BJ (cell line): ENCODE measurements at regions not wholly inside any gene's neighbourhood (a gene's known extent, or its start where the extent isn't known, plus 50 kb on each side); places are given as distances from the start of the nearest gene placed in this dataset.
"Not testable (repeated sequence)": the region's sequence is repeated elsewhere in the genome, so short reads cannot be mapped to it uniquely, and the experiment has no call there.

Source experiments
- CTCF ChIA-PET: fragments of 350-600 bp; formaldehyde crosslinking; extraction: SDS; loops from one replicate; lab custom pipeline; 2021; ENCODE audit warnings: antibody characterized with exemption, inconsistent platforms; lab: Yijun Ruan, JAX
- POLR2A ChIA-PET: fragments of 300-600 bp; sonication (Branson Sonifier 250); formaldehyde crosslinking; extraction: SDS; loops from one replicate; lab custom pipeline; 2021; ENCODE audit warnings: antibody characterized with exemption; lab: Charles Lee
- DNase-seq: peaks from one replicate; pipeline ENCODE4 v3.0.0-alpha.2; 2011; ENCODE audit warnings: low read depth
- H3K27me3 ChIP-seq: 2 replicates; pipeline ENCODE4 v1.6.0; 2011; ENCODE audit warnings: low read length; ENCODE audit not compliant: control insufficient read depth, insufficient read depth
- H3K36me3 ChIP-seq: 2 replicates; pipeline ENCODE4 v1.5.1; 2011; ENCODE audit warnings: low read length; ENCODE audit not compliant: control insufficient read depth, insufficient read depth
- H3K4me3 ChIP-seq: 2 replicates; pipeline ENCODE4 v1.5.1; 2011; ENCODE audit warnings: low read depth, mild to moderate bottlenecking, control low read depth, low read length
- TF ChIP-seq, protein P1 (sequence below): IDR thresholded peaks from 2 replicates; pipeline ENCODE4 v1.5.1; 2011; ENCODE audit warnings: low read depth, mild to moderate bottlenecking, control low read depth, inconsistent platforms, low read length, moderate library complexity; ENCODE audit not compliant: insufficient read depth

GRCh38 chrX:109911046-109911445, 91.9 kb upstream of the TMEM164 start:
- Histone ChIP-seq H3K36me3 (no peaks in the 10 kb centered on the region), H3K27me3 (peaks cover 1% of the 10 kb centered on the region; the same call in 1 of the 2 replicates), H3K4me3 (no peak overlapping the region)
- CTCF ChIA-PET: interaction anchor here (0.5 to 5.6 kb wide), 7 partner anchors 9 to 507 kb away, joined by 3 to 73 read pairs (median 4); no protein-coding TSS in a partner anchor
- no peak for DNase-seq
- POLR2A ChIA-PET: no interaction called here
- TF ChIP-seq, protein P1, sequence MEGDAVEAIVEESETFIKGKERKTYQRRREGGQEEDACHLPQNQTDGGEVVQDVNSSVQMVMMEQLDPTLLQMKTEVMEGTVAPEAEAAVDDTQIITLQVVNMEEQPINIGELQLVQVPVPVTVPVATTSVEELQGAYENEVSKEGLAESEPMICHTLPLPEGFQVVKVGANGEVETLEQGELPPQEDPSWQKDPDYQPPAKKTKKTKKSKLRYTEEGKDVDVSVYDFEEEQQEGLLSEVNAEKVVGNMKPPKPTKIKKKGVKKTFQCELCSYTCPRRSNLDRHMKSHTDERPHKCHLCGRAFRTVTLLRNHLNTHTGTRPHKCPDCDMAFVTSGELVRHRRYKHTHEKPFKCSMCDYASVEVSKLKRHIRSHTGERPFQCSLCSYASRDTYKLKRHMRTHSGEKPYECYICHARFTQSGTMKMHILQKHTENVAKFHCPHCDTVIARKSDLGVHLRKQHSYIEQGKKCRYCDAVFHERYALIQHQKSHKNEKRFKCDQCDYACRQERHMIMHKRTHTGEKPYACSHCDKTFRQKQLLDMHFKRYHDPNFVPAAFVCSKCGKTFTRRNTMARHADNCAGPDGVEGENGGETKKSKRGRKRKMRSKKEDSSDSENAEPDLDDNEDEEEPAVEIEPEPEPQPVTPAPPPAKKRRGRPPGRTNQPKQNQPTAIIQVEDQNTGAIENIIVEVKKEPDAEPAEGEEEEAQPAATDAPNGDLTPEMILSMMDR: peak; percentile 45

DNA sequence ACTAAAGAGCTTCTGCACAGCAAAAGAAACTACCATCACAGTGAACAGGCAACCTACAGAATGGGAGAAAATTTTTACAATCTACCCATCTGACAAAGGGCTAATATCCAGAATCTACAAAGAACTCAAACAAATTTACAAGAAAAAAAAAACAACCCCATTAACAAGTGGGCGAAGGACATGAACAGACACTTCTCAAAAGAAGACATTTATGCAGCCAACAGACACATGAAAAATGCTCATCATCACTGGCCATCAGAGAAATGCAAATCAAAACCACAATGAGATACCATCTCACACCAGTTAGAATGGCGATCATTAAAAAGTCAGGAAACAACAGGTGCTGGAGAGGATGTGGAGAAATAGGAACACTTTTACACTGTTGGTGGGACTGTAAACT, 89.9 kb upstream of the TMEM164 start:
- H3K4me3 ChIP-seq, H3K36me3 ChIP-seq, H3K27me3 ChIP-seq, POLR2A ChIA-PET, DNase-seq: not testable (repeated sequence)
- CTCF ChIA-PET: interaction anchor here (5.6 kb wide), 1 partner anchor 234 kb away, joined by 73 read pairs; no protein-coding TSS in a partner anchor

DNA sequence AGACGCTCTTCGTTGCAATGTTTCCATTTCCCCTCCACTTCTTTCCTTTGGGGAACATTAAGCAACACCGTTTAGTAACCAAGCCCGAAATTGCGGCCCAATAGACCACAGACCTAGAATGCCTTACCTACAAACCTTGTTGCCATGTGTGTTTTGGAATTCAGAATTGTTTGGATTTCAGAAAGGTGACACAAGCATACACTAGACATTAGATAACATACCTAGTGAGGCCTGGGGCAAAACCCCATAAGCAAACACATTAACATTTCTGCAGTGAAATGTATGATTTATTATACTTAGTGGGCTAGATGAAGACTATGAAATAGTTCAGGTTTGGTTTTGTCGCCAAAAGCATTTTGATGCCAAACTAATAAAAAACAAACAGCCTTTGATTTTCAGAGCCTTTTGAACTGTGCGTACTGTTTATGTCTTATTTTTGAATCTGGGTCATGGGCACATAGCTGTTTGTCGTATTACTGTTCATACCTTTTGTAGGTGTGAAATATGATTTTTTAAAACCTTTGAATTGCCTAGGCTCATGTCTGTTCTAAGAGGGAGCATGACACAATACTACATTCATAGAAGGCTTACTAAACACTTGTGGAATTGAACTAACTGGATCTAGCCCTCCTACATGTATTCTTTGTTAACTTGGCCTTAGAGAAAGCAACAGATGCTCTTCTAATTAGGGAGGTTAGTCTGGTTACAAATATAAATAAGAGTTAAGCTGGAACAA, 88.6 kb upstream of the TMEM164 start:
- ChIA-PET CTCF (interaction anchor here (1.1 kb wide), 1 partner anchor 23 kb away, joined by 4 read pairs; no protein-coding TSS in a partner anchor), POLR2A (no interaction called here)
- no peak for DNase-seq
- no peaks in the 10 kb centered on the region for H3K36me3 ChIP-seq
- TF ChIP-seq, protein P1: no peak
- H3K4me3 ChIP-seq: no peak overlapping the region
- no peaks in the 10 kb centered on the region for H3K27me3 ChIP-seq

- no peak overlapping the region for H3K4me3 ChIP-seq
- ChIA-PET POLR2A (no interaction called here), CTCF (interaction anchor here (3.7 kb wide), 1 partner anchor 228 kb away, joined by 14 read pairs; no protein-coding TSS in a partner anchor)
- no peaks in the 10 kb centered on the region for H3K27me3 ChIP-seq
- no peaks in the 10 kb centered on the region for H3K36me3 ChIP-seq
- TF ChIP-seq, protein P1: no peak
- no peak for DNase-seq
These were observed 84.2 kb upstream of the TMEM164 start for GRCh38 chrX:109918753-109919152.

GRCh38 chrX:109920325-109920724, 82.6 kb upstream of the TMEM164 start:
- ChIA-PET POLR2A (no interaction called here), CTCF (interaction anchor here (0.8 to 1.7 kb wide), 2 partner anchors 10 to 227 kb away, joined by 4 to 8 read pairs; no protein-coding TSS in a partner anchor)
- no peaks in the 10 kb centered on the region for H3K27me3 ChIP-seq
- no peaks in the 10 kb centered on the region for H3K36me3 ChIP-seq
- TF ChIP-seq, protein P1: no peak
- DNase-seq: no peak
- H3K4me3 ChIP-seq: no peak overlapping the region
